B cell (primary cell): ENCODE measurements at regions not wholly inside any gene's neighbourhood (a gene's known extent, or its start where the extent isn't known, plus 50 kb on each side); places are given as distances from the start of the nearest gene placed in this dataset.

Experiments
- ATAC-seq: fragments of 200-7000 bp; cut with Tn5 transposase; one replicate; pipeline ENCODE4 v1.10.0; 2021; ENCODE audit warnings: low read depth, mild to moderate bottlenecking, moderate number of reproducible peaks, moderate library complexity
- CTCF ChIA-PET: fragments of 350-600 bp; sonication (Branson Sonifier 250); formaldehyde crosslinking; loops from one replicate; lab custom pipeline; 2021; ENCODE audit warnings: antibody characterized with exemption, inconsistent platforms; lab: Charles Lee
- POLR2A ChIA-PET: fragments of 350-600 bp; sonication (Branson Sonifier 250); formaldehyde crosslinking; loops from one replicate; lab custom pipeline; 2021; ENCODE audit warnings: antibody characterized with exemption; lab: Charles Lee
- DNase-seq: peaks from one replicate; pipeline ENCODE4 v3.0.0; 2013
- H2AFZ ChIP-seq: 2 replicates; pipeline ENCODE4 v1.6.1; 2012; ENCODE audit warnings: mild to moderate bottlenecking, low read depth, low read length; ENCODE audit not compliant: insufficient read depth, poor library complexity, severe bottlenecking
- H3K27ac ChIP-seq, 2 donors: 1 replicate in 1 of 2; 2 replicates in 1 of 2; pipeline ENCODE4 v1.5.1; 2012 to 2013; ENCODE audit warnings: low read length in 2 of 2, mild to moderate bottlenecking in 2 of 2, moderate library complexity in 1 of 2
- H3K27me3 ChIP-seq, 4 experiments: fragments of 200-600 bp in 1 of 4; sonication (generic) in 1 of 4; replicated peaks in 1 of 4; 1 replicate in 2 of 4; 2 replicates in 2 of 4; pipeline versions ENCODE4 v1.6.1 to v1.7.0; 2013 to 2016; ENCODE audit warnings: low read length in 3 of 4, mild to moderate bottlenecking in 2 of 4, mixed read lengths in 1 of 4, moderate library complexity in 1 of 4; ENCODE audit not compliant: insufficient read depth in 4 of 4, control insufficient read depth in 3 of 4; ENCODE audit errors: control extremely low read depth in 1 of 4
- H3K36me3 ChIP-seq, 2 experiments: replicated peaks in 1 of 2; 1 replicate in 1 of 2; 2 replicates in 1 of 2; pipeline versions ENCODE4 v1.6.1 to v1.7.1; 2013; ENCODE audit warnings: low read length in 1 of 2; ENCODE audit not compliant: insufficient read depth in 2 of 2, control insufficient read depth in 1 of 2; ENCODE audit errors: control extremely low read depth in 1 of 2, extremely low read depth in 1 of 2
- H3K4me1 ChIP-seq, 2 donors: fragments of 200-600 bp in 1 of 2; sonication (generic) in 1 of 2; 1 replicate in 1 of 2; 2 replicates in 1 of 2; pipeline versions ENCODE4 v1.5.1 to v1.6.1; 2013 to 2017; ENCODE audit warnings: low read length in 2 of 2; ENCODE audit not compliant: control insufficient read depth in 2 of 2, insufficient read depth in 2 of 2
- H3K4me2 ChIP-seq: replicated peaks from 2 replicates; pipeline ENCODE3; 2012; ENCODE audit warnings: mild to moderate bottlenecking, low read depth, low read length; ENCODE audit not compliant: poor library complexity, severe bottlenecking
- H3K4me3 ChIP-seq, 5 experiments: fragments of 200-600 bp in 1 of 5; sonication (generic) in 1 of 5; 1 replicate in 3 of 5; 2 replicates in 2 of 5; pipeline versions ENCODE4 v1.5.1 to v1.7.0; 2011 to 2016; ENCODE audit warnings: low read length in 4 of 5, mild to moderate bottlenecking in 4 of 5, low read depth in 2 of 5, control low read depth in 1 of 5, moderate library complexity in 1 of 5; ENCODE audit not compliant: insufficient read depth in 1 of 5; ENCODE audit errors: control extremely low read depth in 1 of 5, extremely low read depth in 1 of 5
- H3K79me2 ChIP-seq: fragments of 200-600 bp; sonication (generic); one replicate; pipeline ENCODE4 v1.6.0; 2016; ENCODE audit warnings: low read length; ENCODE audit not compliant: control insufficient read depth, insufficient read depth
- H3K9ac ChIP-seq: fragments of 200-600 bp; sonication (generic); 2 replicates; pipeline ENCODE4 v1.6.1; 2017; ENCODE audit warnings: mild to moderate bottlenecking, low read length, moderate library complexity
- H3K9me3 ChIP-seq, 3 donors: one replicate each; pipeline versions ENCODE4 v1.6.1 to v1.7.1; 2013; ENCODE audit warnings: low read length in 2 of 3; ENCODE audit not compliant: control insufficient read depth in 2 of 3, insufficient read depth in 1 of 3; ENCODE audit errors: control extremely low read depth in 1 of 3
- H4K20me1 ChIP-seq: 2 replicates; pipeline ENCODE4 v1.6.0; 2012; ENCODE audit warnings: mild to moderate bottlenecking, low read length; ENCODE audit not compliant: insufficient read depth, control insufficient read depth, poor library complexity, severe bottlenecking
- H3K27ac Mint-ChIP-seq: one replicate; pipeline ENCODE4 v1.8.0; 2021; ENCODE audit warnings: mixed read lengths
- H3K27me3 Mint-ChIP-seq: one replicate; pipeline ENCODE4 v1.8.0; 2021; ENCODE audit warnings: mixed read lengths
- H3K4me1 Mint-ChIP-seq: one replicate; pipeline ENCODE4 v1.8.0; 2021; ENCODE audit warnings: mixed read lengths
- H3K4me3 Mint-ChIP-seq: one replicate; pipeline ENCODE4 v1.8.0; 2021; ENCODE audit warnings: mixed read lengths
- H3K9me3 Mint-ChIP-seq: one replicate; pipeline ENCODE4 v1.8.0; 2022; ENCODE audit warnings: mixed read lengths; ENCODE audit not compliant: insufficient read depth
- EZH2 ChIP-seq: IDR thresholded peaks from 2 replicates; pipeline ENCODE4 v1.6.1; 2012; ENCODE audit warnings: borderline replicate concordance, low read depth, mild to moderate bottlenecking, moderate library complexity, low read length; ENCODE audit not compliant: insufficient read depth, poor library complexity, severe bottlenecking
- WGBS: methylation state at CpG from one replicate; pipeline ENCODE4 v1.1.5; 2013; ENCODE audit warnings: missing lambda C conversion rate; ENCODE audit not compliant: insufficient coverage; 5-methylcytosine and 5-hydroxymethylcytosine counted together
- intact Hi-C: fragments of 100-400 bp; cut with micrococcal nuclease; formaldehyde crosslinking; loops from one replicate; pipeline ENCODE4 v1.10.0; 2022
- TF ChIP-seq, protein P1 (sequence below): fragments of 200-600 bp; IDR thresholded peaks from one replicate; pipeline ENCODE4 v1.8.0; 2022; ENCODE audit warnings: antibody characterized with exemption, mild to moderate bottlenecking

DNA sequence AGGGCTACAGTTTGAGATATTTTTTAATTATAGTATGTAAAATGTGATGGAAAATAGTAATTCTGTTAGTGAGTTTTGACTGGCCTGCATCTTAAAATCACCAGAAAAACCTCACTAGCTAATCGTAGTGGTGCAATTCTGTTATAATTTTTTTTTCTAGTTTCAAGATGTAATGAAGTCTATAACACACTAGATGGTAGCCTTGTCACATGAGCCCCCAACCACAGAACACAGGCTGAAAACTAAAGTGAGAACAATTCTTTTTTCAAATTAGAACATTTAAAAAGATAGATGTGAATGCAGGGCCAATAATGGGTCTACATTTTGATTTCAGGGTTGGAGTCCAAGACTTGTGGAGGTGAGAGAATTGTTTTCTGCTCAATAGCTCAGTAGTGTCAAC lies 83.3 kb upstream of the KCNH8 start:
- Histone ChIP-seq H4K20me1 (no peaks in the 10 kb centered on the region), H3K36me3 (no peaks in the 10 kb centered on the region), H3K9me3 (peaks cover 0 to 8% (median 0%) of the 10 kb centered on the region in 3 donors), H3K4me3 (no peak overlapping the region), H3K79me2 (no peaks in the 10 kb centered on the region), H3K4me2 (no peak overlapping the region), H3K4me1 (no peaks in the 10 kb centered on the region), H3K27me3 (no peaks in the 10 kb centered on the region), H3K27ac (no peak overlapping the region), H3K9ac (no peak overlapping the region), H2AFZ (no peak overlapping the region)
- Mint-ChIP-seq H3K27ac (no peak overlapping the region), H3K9me3 (peaks cover 3% of the 10 kb centered on the region), H3K4me1 (no peaks in the 10 kb centered on the region), H3K27me3 (peaks cover 5% of the 10 kb centered on the region), H3K4me3 (no peak overlapping the region)
- peak; percentile 33 for DNase-seq
- no CpG with 5 or more reads among the region's 1 CpG for WGBS
- TF ChIP-seq EZH2: no peak
- TF ChIP-seq, protein P1, sequence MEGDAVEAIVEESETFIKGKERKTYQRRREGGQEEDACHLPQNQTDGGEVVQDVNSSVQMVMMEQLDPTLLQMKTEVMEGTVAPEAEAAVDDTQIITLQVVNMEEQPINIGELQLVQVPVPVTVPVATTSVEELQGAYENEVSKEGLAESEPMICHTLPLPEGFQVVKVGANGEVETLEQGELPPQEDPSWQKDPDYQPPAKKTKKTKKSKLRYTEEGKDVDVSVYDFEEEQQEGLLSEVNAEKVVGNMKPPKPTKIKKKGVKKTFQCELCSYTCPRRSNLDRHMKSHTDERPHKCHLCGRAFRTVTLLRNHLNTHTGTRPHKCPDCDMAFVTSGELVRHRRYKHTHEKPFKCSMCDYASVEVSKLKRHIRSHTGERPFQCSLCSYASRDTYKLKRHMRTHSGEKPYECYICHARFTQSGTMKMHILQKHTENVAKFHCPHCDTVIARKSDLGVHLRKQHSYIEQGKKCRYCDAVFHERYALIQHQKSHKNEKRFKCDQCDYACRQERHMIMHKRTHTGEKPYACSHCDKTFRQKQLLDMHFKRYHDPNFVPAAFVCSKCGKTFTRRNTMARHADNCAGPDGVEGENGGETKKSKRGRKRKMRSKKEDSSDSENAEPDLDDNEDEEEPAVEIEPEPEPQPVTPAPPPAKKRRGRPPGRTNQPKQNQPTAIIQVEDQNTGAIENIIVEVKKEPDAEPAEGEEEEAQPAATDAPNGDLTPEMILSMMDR: peak; percentile 70
- CTCF ChIA-PET: interaction anchor here (0.6 to 1.4 kb wide), 13 partner anchors 10 to 1216 kb away, joined by 3 to 27 read pairs (median 4); no protein-coding TSS in a partner anchor
- POLR2A ChIA-PET: no interaction called here
- no peak for ATAC-seq
- intact Hi-C loops: loop anchor here (5.0 kb wide), 2 partner anchors 282 to 477 kb away; no protein-coding TSS in a partner anchor

DNA sequence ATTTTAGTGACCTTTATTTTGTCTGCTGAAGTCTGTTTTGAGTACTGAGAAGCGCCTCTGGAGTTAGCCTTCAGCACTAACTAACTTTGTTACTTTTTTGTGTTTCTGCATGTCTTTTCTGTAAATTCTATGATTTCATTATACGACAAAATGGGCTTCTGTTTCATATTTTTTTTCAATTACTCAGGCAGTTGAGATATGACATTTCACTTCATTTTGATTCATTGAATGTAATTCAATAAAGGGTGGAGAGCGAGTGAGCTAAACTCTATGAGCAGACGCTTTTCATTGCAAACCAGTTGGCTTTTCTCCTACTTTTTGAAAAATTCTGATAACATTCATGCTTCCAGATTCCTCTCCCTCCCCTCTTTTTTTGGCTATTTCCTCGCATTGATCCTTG lies 84.4 kb upstream of the KCNH8 start:
- Histone ChIP-seq H4K20me1 (no peaks in the 10 kb centered on the region), H3K4me3 (no peak overlapping the region), H3K4me2 (no peak overlapping the region), H2AFZ (no peak overlapping the region), H3K9ac (no peak overlapping the region), H3K9me3 (peaks cover 0 to 2% (median 0%) of the 10 kb centered on the region in 3 donors), H3K79me2 (no peaks in the 10 kb centered on the region), H3K27ac (no peak overlapping the region), H3K4me1 (no peaks in the 10 kb centered on the region), H3K36me3 (no peaks in the 10 kb centered on the region), H3K27me3 (no peaks in the 10 kb centered on the region)
- no peak for ATAC-seq
- H3K27ac Mint-ChIP-seq: no peak overlapping the region
- no peak overlapping the region for H3K4me3 Mint-ChIP-seq
- DNase-seq: no peak
- POLR2A ChIA-PET: no interaction called here
- WGBS: no CpG with 5 or more reads among the region's 5 CpGs
- TF ChIP-seq, protein P1: no peak
- no peak for TF ChIP-seq EZH2
- CTCF ChIA-PET: interaction anchor here (1.1 to 2.3 kb wide), 4 partner anchors 10 to 806 kb away, joined by 3 to 10 read pairs (median 4); no protein-coding TSS in a partner anchor
- no peaks in the 10 kb centered on the region for H3K4me1 Mint-ChIP-seq
- H3K27me3 Mint-ChIP-seq: peaks cover 5% of the 10 kb centered on the region
- intact Hi-C loops: no loop called here
- H3K9me3 Mint-ChIP-seq: no peaks in the 10 kb centered on the region
